GM18505 (cell line): ENCODE measurements at regions not wholly inside any gene's neighbourhood (a gene's known extent, or its start where the extent isn't known, plus 50 kb on each side); places are given as distances from the start of the nearest gene placed in this dataset.

Experiments
- ATAC-seq: cut with Tn5 transposase; IDR thresholded peaks from one replicate; pipeline ENCODE4 v1.9.1; 2021; ENCODE audit not compliant: unreplicated experiment
- POLR2A ChIP-seq: IDR thresholded peaks from 4 replicates; pipeline ENCODE4 v1.6.1; 2011; ENCODE audit warnings: borderline replicate concordance; ENCODE audit not compliant: insufficient read depth, insufficient read length; ENCODE audit errors: extremely low read depth

GRCh38 chr15:96079041-96079440, 251.5 kb upstream of the NR2F2 start:
- ATAC-seq, result no peak
- no peak for TF ChIP-seq POLR2A

- TF ChIP-seq POLR2A, result no peak
- no peak for ATAC-seq
Observed at GRCh38 chr15:96079882-96080281, 250.6 kb upstream of the NR2F2 start.

- no peak for TF ChIP-seq POLR2A
- ATAC-seq, result no peak
Observed at GRCh38 chr15:96086164-96086563, 244.3 kb upstream of the NR2F2 start.

GRCh38 chr15:96087180-96087884, 243.2 kb upstream of the NR2F2 start:
- TF ChIP-seq POLR2A, result no peak
- no peak for ATAC-seq

- ATAC-seq, result no peak
- TF ChIP-seq POLR2A, result no peak
Observed at GRCh38 chr15:96088650-96089049, 241.8 kb upstream of the NR2F2 start.

GRCh38 chr15:96089405-96090058, 241.0 kb upstream of the NR2F2 start:
- no peak for TF ChIP-seq POLR2A
- ATAC-seq, result no peak

- no peak for ATAC-seq
- no peak for TF ChIP-seq POLR2A
Observed at GRCh38 chr15:96092186-96092585, 238.3 kb upstream of the NR2F2 start.

- ATAC-seq, result no peak
- no peak for TF ChIP-seq POLR2A
Observed at GRCh38 chr15:96093063-96093462, 237.4 kb upstream of the NR2F2 start.

- no peak for ATAC-seq
- no peak for TF ChIP-seq POLR2A
Observed at GRCh38 chr15:96097661-96098060, 232.8 kb upstream of the NR2F2 start.

- no peak for TF ChIP-seq POLR2A
- no peak for ATAC-seq
Observed at GRCh38 chr15:96102631-96103030, 227.9 kb upstream of the NR2F2 start.

GRCh38 chr15:96106181-96106580, 224.3 kb upstream of the NR2F2 start:
- TF ChIP-seq POLR2A, result no peak
- ATAC-seq, result no peak

GRCh38 chr15:96106628-96107027, 223.9 kb upstream of the NR2F2 start:
- no peak for TF ChIP-seq POLR2A
- ATAC-seq, result no peak

GRCh38 chr15:96107916-96108315, 222.6 kb upstream of the NR2F2 start:
- no peak for ATAC-seq
- no peak for TF ChIP-seq POLR2A

- no peak for TF ChIP-seq POLR2A
- no peak for ATAC-seq
Observed at GRCh38 chr15:96108405-96108804, 222.1 kb upstream of the NR2F2 start.
